ENCODE measurements at regions not wholly inside any gene's neighbourhood (a gene's known extent, or its start where the extent isn't known, plus 50 kb on each side); places are given as distances from the start of the nearest gene placed in this dataset.

GRCh38 chr2:221726894-221727513, 154.9 kb upstream of the EPHA4 start:
- no peak overlapping the region for H2BK20ac ChIP-seq (ENCODE audit: low read depth, low read length)
- H3K4me3 ChIP-seq (ENCODE audit: insufficient read depth, low read depth, low read length), result no peak overlapping the region
- dilution Hi-C loops (cut with HindIII; ENCODE audit: low sequenced_read_pairs, unreplicated experiment), result no loop called here
- no peaks in the 10 kb centered on the region for H3K9me1 ChIP-seq (ENCODE audit: insufficient read depth, low read length)
- no peaks in the 10 kb centered on the region for H3K36me3 ChIP-seq (ENCODE audit: control insufficient read depth, insufficient read depth, low read length)
- H3K9me3 ChIP-seq (ENCODE audit: control insufficient read depth, insufficient read depth, low read length), result no peaks in the 10 kb centered on the region
- H2BK120ac ChIP-seq (ENCODE audit: low read depth, low read length), result no peak overlapping the region
- H3K4me1 ChIP-seq (ENCODE audit: control insufficient read depth, insufficient read depth, low read length), result no peaks in the 10 kb centered on the region
- H3K56ac ChIP-seq (ENCODE audit: extremely low read depth, insufficient read depth, low read length), result no peak overlapping the region
- H3K79me1 ChIP-seq (ENCODE audit: low read depth in 1 of 2, low read length in 2 of 2), result no peaks in the 10 kb centered on the region
- no peaks in the 10 kb centered on the region for H3K27me3 ChIP-seq (ENCODE audit: control insufficient read depth, insufficient read depth, low read length)
- no peak overlapping the region for H3K9ac ChIP-seq (ENCODE audit: low read depth, low read length)
- H2AK9ac ChIP-seq (replicated peaks; ENCODE audit: low read depth, low read length, poor library complexity), result no peak overlapping the region
- H4K5ac ChIP-seq (ENCODE audit: low read depth, low read length), result no peak overlapping the region
- no peak overlapping the region for H2BK15ac ChIP-seq (ENCODE audit: low read depth, low read length)
- H3K27ac ChIP-seq (ENCODE audit: insufficient read depth, low read length), result no peak overlapping the region
- in situ Hi-C loops (cut with MboI; ENCODE audit: low sequenced_read_pairs), result no loop called here
- no peak overlapping the region for H4K8ac ChIP-seq (ENCODE audit: low read depth in 2 of 2, low read length in 2 of 2)
- no peak overlapping the region for H2AFZ ChIP-seq (replicated peaks; ENCODE audit: low read length, poor library complexity)
- WGBS, 2 experiments (ENCODE audit: extremely low coverage in 2 of 2, insufficient read length in 1 of 2), result 100% methylated on average over 1 of the region's 2 CpGs; no CpG with 5 or more reads in 1 of the 2 experiments
- no peaks in the 10 kb centered on the region for H4K20me1 ChIP-seq (ENCODE audit: insufficient read depth, low read length)
- no peak overlapping the region for H3K18ac ChIP-seq (ENCODE audit: low read depth, low read length)
- H2AK5ac ChIP-seq (ENCODE audit: low read depth, low read length), result no peak overlapping the region
- no peak overlapping the region for H3K4ac ChIP-seq (ENCODE audit: low read depth, low read length)
- intact Hi-C loops (cut with micrococcal nuclease), result no loop called here
- ChIA-PET POLR2A (ENCODE audit: unreplicated experiment) (no interaction called here), CTCF (no interaction called here)
- ATAC-seq (ENCODE audit: low read depth) (no peak), DNase-seq (no peak)
- no TSS peak for BruUV-seq (replicated peaks)
- H3K4me2 ChIP-seq (ENCODE audit: low read depth, low read length), result no peak overlapping the region
- H3K14ac ChIP-seq (replicated peaks; ENCODE audit: low read depth, low read length), result no peak overlapping the region
- H3K23ac ChIP-seq (ENCODE audit: low read depth, low read length), result no peak overlapping the region
- TF ChIP-seq BHLHE40 (IDR thresholded peaks at IDR 0.05; ENCODE audit: low read depth, low read length) (no peak), CTCF (conservative IDR thresholded peaks at IDR 0.05; ENCODE audit: low read depth, low read length) (no peak), SMC3 (IDR thresholded peaks at IDR 0.05; ENCODE audit: low read depth, low read length) (no peak), MXI1 (IDR thresholded peaks at IDR 0.05; ENCODE audit: borderline replicate concordance, low read depth, low read length) (no peak), USF2 (IDR thresholded peaks at IDR 0.05; ENCODE audit: low read depth, low read length) (no peak), MAZ (IDR thresholded peaks at IDR 0.05; ENCODE audit: borderline replicate concordance, low read depth, low read length) (no peak), RCOR1 (IDR thresholded peaks at IDR 0.05; ENCODE audit: insufficient replicate concordance, low read length) (no peak), RFX5 (IDR thresholded peaks at IDR 0.05; ENCODE audit: low read depth, low read length) (no peak), ELK1 (IDR thresholded peaks at IDR 0.05; ENCODE audit: borderline replicate concordance, low read depth, low read length) (no peak), POLR2A (IDR thresholded peaks at IDR 0.05; ENCODE audit: low read depth, low read length) (no peak), CEBPB (IDR thresholded peaks at IDR 0.05; ENCODE audit: low read depth, low read length) (no peak), FOS (IDR thresholded peaks at IDR 0.05; ENCODE audit: low read depth, low read length) (no peak), MAFK (IDR thresholded peaks at IDR 0.05; ENCODE audit: low read depth, low read length) (no peak)
- no peak overlapping the region for H4K91ac ChIP-seq (ENCODE audit: insufficient read depth, low read depth, low read length)
- no peak overlapping the region for H2BK5ac ChIP-seq (ENCODE audit: low read depth, low read length, poor library complexity, severe bottlenecking)
